ENCODE measurements at regions not wholly inside any gene's neighbourhood (a gene's known extent, or its start where the extent isn't known, plus 50 kb on each side); places are given as distances from the start of the nearest gene placed in this dataset.

DNA sequence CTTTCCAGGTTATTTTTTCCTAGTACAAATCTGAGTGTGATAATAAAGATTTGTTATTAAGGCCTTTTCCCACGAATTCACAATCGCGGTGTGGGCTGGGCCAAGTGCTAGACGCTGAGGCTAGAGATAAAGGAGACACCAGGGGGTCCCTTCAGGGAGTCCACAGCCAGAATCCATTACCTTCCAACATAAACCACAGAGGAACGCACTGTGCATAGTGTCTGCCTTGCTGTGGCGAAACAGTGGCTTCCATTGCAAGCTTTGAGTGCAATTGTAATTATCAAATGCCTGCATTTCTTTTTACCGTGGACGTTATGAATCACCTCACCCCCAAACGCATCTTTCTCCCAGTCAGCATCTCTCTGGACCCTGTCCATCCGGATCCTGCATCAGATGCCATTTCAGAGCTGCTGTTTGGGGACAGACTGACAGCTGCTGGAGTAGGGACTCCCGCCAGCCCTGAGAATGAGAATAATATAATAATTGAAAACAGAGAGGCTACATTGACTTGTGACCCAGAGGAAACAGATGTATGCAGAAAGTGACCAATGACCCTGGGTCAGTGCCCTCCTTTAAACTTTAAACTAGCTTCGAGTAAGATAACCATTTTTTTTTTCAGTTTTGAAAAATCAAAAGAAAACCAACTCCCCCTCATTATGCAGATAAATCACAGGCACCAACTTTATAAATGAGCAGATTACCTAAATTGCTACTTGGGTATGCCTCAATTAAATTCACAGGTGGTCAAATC, 456.2 kb upstream of the NRP1 start:
- H3K4me2 ChIP-seq (ENCODE audit: unreplicated experiment) = no peak overlapping the region
- H3K9me3 ChIP-seq (ENCODE audit: low read depth) = no peaks in the 10 kb centered on the region
- H3K27me3 ChIP-seq (replicated peaks; ENCODE audit: insufficient read depth) = no peaks in the 10 kb centered on the region
- no peaks in the 10 kb centered on the region for H3K4me1 ChIP-seq (ENCODE audit: insufficient read depth)
- WGBS, 2 experiments (ENCODE audit: low coverage in 1 of 2, low lambda C conversion rate in 2 of 2, missing lambda C conversion rate in 2 of 2) = 38 to 42% methylated on average over 12 of the region's 12 CpGs
- H2AFZ ChIP-seq = no peak overlapping the region
- no peaks in the 10 kb centered on the region for H3K9me2 ChIP-seq (ENCODE audit: insufficient read depth)
- H3K4me3 ChIP-seq = no peak overlapping the region
- H3K27ac ChIP-seq = no peak overlapping the region
- no peaks in the 10 kb centered on the region for H3K79me2 ChIP-seq (ENCODE audit: insufficient read depth)
- in situ Hi-C loops (cut with MboI) = no loop called here
- TF ChIP-seq EZH2phosphoT487 (IDR thresholded peaks at IDR 0.05; ENCODE audit: insufficient read depth, low read depth) (no peak), EZH2 (IDR thresholded peaks at IDR 0.05; ENCODE audit: insufficient read depth, poor library complexity, severe bottlenecking) (no peak)
- no peak for DNase-seq
- no peaks in the 10 kb centered on the region for H3K36me3 ChIP-seq (ENCODE audit: low read depth)
- no peaks in the 10 kb centered on the region for H4K20me1 ChIP-seq (ENCODE audit: insufficient read depth)
- no peak overlapping the region for H3K9ac ChIP-seq
- no peaks in the 10 kb centered on the region for H3F3A ChIP-seq (ENCODE audit: insufficient read depth)

GRCh38 chr10:33783557-33783956, 449.1 kb upstream of the NRP1 start:
- H3F3A ChIP-seq (ENCODE audit: insufficient read depth) = no peaks in the 10 kb centered on the region
- no peaks in the 10 kb centered on the region for H4K20me1 ChIP-seq (ENCODE audit: insufficient read depth)
- H3K9ac ChIP-seq = no peak overlapping the region
- TF ChIP-seq EZH2 (IDR thresholded peaks at IDR 0.05; ENCODE audit: insufficient read depth, poor library complexity, severe bottlenecking) (no peak), EZH2phosphoT487 (IDR thresholded peaks at IDR 0.05; ENCODE audit: insufficient read depth, low read depth) (no peak)
- WGBS, 2 experiments (ENCODE audit: low coverage in 1 of 2, low lambda C conversion rate in 2 of 2, missing lambda C conversion rate in 2 of 2) = 22 to 24% methylated on average over 1 of the region's 1 CpG
- H3K4me3 ChIP-seq = no peak overlapping the region
- H3K36me3 ChIP-seq (ENCODE audit: low read depth) = no peaks in the 10 kb centered on the region
- no peak overlapping the region for H3K27ac ChIP-seq
- no peak overlapping the region for H3K4me2 ChIP-seq (ENCODE audit: unreplicated experiment)
- no peaks in the 10 kb centered on the region for H3K4me1 ChIP-seq (ENCODE audit: insufficient read depth)
- in situ Hi-C loops (cut with MboI) = no loop called here
- no peaks in the 10 kb centered on the region for H3K27me3 ChIP-seq (replicated peaks; ENCODE audit: insufficient read depth)
- no peak for DNase-seq
- no peaks in the 10 kb centered on the region for H3K79me2 ChIP-seq (ENCODE audit: insufficient read depth)
- no peak overlapping the region for H2AFZ ChIP-seq
- H3K9me3 ChIP-seq (ENCODE audit: low read depth) = no peaks in the 10 kb centered on the region
- no peaks in the 10 kb centered on the region for H3K9me2 ChIP-seq (ENCODE audit: insufficient read depth)

GRCh38 chr10:33783078-33783477, 448.6 kb upstream of the NRP1 start:
- H3K79me2 ChIP-seq (ENCODE audit: insufficient read depth) = no peaks in the 10 kb centered on the region
- H4K20me1 ChIP-seq (ENCODE audit: insufficient read depth) = no peaks in the 10 kb centered on the region
- no peaks in the 10 kb centered on the region for H3F3A ChIP-seq (ENCODE audit: insufficient read depth)
- H3K4me1 ChIP-seq (ENCODE audit: insufficient read depth) = no peaks in the 10 kb centered on the region
- H3K27me3 ChIP-seq (replicated peaks; ENCODE audit: insufficient read depth) = no peaks in the 10 kb centered on the region
- H3K4me3 ChIP-seq = no peak overlapping the region
- no peak overlapping the region for H3K4me2 ChIP-seq (ENCODE audit: unreplicated experiment)
- H3K27ac ChIP-seq = no peak overlapping the region
- DNase-seq = no peak
- in situ Hi-C loops (cut with MboI) = no loop called here
- H3K9me2 ChIP-seq (ENCODE audit: insufficient read depth) = no peaks in the 10 kb centered on the region
- no peak overlapping the region for H2AFZ ChIP-seq
- TF ChIP-seq EZH2phosphoT487 (IDR thresholded peaks at IDR 0.05; ENCODE audit: insufficient read depth, low read depth) (no peak), EZH2 (IDR thresholded peaks at IDR 0.05; ENCODE audit: insufficient read depth, poor library complexity, severe bottlenecking) (no peak)
- no peaks in the 10 kb centered on the region for H3K9me3 ChIP-seq (ENCODE audit: low read depth)
- H3K36me3 ChIP-seq (ENCODE audit: low read depth) = no peaks in the 10 kb centered on the region
- 80% methylated on average over 3 of the region's 3 CpGs for WGBS, 2 experiments (ENCODE audit: low coverage in 1 of 2, low lambda C conversion rate in 2 of 2, missing lambda C conversion rate in 2 of 2)
- H3K9ac ChIP-seq = no peak overlapping the region

DNA sequence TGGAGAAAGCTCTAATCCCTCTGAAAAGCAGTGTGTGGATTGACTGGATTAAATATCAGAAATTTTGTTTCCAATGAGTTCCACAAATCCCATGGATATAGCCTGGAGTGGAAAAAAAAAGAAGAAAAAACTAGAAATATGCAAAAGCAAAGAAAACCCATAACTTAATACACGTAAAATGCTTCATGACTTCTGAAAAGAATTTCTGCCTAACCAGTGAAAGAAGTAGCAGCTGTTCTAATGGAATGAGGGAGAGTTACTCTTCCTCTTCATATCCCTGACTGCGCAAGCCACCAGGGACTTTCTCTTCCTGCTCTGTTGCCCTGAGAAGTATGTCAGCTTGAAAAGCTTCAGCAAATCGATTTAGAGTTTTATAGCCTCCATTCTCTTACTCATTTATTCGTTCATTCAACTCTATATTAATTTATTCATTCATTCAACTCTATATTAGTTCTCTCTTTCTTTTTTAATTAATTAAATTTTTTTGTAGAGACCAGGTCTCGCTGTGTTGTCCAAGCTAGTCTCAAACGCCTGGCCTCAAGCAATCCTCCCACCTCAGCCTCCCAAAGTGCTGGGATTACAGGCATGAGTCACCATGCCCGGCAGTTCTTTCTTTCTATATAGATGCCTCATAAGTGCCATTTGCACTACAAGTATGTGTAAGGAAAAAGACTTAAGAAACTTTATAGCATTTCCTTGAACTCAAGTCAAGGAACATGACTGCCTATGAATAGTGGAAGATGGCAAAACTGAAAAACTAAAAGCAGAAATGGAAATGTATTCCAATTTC, 447.3 kb upstream of the NRP1 start:
- no peak for TF ChIP-seq EZH2phosphoT487 (IDR thresholded peaks at IDR 0.05; ENCODE audit: insufficient read depth, low read depth)
- TF ChIP-seq EZH2 (IDR thresholded peaks at IDR 0.05; ENCODE audit: insufficient read depth, poor library complexity, severe bottlenecking) = no peak
- no peaks in the 10 kb centered on the region for H4K20me1 ChIP-seq (ENCODE audit: insufficient read depth)
- H3F3A ChIP-seq (ENCODE audit: insufficient read depth) = no peaks in the 10 kb centered on the region
- no peaks in the 10 kb centered on the region for H3K27me3 ChIP-seq (replicated peaks; ENCODE audit: insufficient read depth)
- no peak overlapping the region for H2AFZ ChIP-seq
- H3K4me3 ChIP-seq = no peak overlapping the region
- H3K9ac ChIP-seq = no peak overlapping the region
- H3K27ac ChIP-seq = no peak overlapping the region
- in situ Hi-C loops (cut with MboI) = no loop called here
- WGBS, 2 experiments (ENCODE audit: low coverage in 1 of 2, low lambda C conversion rate in 2 of 2, missing lambda C conversion rate in 2 of 2) = 79 to 83% methylated on average over 7 of the region's 7 CpGs
- H3K4me1 ChIP-seq (ENCODE audit: insufficient read depth) = no peaks in the 10 kb centered on the region
- H3K9me2 ChIP-seq (ENCODE audit: insufficient read depth) = no peaks in the 10 kb centered on the region
- no peak overlapping the region for H3K4me2 ChIP-seq (ENCODE audit: unreplicated experiment)
- H3K9me3 ChIP-seq (ENCODE audit: low read depth) = no peaks in the 10 kb centered on the region
- no peak for DNase-seq
- no peaks in the 10 kb centered on the region for H3K36me3 ChIP-seq (ENCODE audit: low read depth)
- no peaks in the 10 kb centered on the region for H3K79me2 ChIP-seq (ENCODE audit: insufficient read depth)
